Activated naive CD4-positive, alpha-beta T cell treated with anti-CD3 and anti-CD28 coated beads, Interleukin-2, amount 50 U/mL, for 16 hours (primary cell): ENCODE measurements at regions not wholly inside any gene's neighbourhood (a gene's known extent, or its start where the extent isn't known, plus 50 kb on each side); places are given as distances from the start of the nearest gene placed in this dataset.

Source experiments
- DNase-seq: peaks from one replicate; pipeline ENCODE4 v3.0.0-alpha.2; 2020

DNA sequence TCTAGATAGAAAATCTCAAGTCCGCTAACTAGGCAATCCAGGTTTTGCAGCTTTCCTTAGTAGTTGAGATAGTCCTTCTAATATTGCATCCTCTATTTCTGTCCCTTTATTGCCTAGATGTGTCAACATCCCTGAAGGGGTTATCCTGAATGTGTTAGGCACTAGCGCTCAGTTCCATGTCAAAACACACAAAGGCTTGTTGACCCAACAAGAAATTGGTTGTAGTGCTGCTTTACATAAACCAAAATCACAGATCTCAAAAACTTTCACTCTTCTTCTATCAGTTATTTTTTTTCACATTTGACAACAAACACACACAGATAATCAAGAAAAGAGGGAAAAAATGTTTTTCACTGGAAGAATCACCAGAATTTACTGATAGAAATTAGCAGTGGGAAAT, 51.4 kb upstream of the SOX2 start:
- DNase-seq = no peak

DNA sequence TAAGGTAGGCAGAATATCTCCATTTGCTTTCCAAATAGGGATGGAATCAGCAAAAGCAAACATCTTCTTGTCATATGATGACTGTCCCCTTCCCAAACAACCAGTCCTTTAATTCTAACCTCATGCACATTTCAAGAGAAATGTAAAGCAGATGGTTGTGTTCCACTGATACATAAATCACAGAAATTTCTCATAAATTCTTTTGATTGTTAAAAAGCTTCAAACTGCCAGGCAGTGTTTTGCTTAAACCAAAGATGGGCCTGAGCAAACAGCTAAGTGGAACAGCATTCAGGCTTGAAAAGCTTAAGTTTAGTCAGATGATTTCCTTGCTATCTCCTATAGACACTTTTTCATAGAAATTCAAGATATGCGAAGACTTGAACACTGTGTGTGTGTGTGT, 74.3 kb upstream of the SOX2 start:
- no peak for DNase-seq

DNA sequence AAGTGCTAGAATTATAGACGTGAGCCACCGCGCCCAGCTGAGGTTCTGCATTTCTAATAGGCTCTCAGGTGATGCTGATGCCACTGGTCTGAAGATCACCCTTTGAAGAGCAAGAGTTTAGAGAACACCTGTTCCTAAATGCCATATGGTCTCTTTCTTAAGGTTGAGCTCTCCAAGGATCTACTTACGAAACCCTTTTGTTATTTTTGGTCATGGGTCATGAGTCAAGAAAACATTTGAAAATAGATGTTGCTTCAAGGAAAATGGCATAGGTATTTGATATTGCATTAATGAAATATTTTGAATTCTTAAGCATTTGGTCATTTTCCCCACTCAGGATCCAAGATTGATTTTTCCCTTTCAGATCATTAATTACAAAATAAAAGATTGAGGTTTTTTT, 74.7 kb upstream of the SOX2 start:
- DNase-seq = no peak

DNA sequence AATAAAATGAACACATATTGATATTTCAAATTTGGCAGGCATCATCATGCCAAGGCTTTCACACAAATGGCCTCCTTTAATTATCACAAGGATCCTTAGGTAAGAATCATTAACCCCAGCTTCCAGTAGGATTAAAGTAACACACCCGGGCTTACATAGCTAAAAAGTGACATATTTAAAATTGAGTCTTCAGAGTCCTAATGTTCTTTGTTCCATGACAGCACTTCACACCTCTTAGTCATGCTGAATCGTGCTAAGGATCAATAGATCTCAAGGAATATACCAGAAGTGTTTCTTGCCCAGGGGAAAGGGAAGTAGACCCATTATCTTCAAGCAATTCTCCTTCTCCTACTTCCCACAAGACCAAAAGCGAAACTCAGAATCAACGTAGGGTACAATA, 76.6 kb upstream of the SOX2 start:
- DNase-seq = no peak

DNA sequence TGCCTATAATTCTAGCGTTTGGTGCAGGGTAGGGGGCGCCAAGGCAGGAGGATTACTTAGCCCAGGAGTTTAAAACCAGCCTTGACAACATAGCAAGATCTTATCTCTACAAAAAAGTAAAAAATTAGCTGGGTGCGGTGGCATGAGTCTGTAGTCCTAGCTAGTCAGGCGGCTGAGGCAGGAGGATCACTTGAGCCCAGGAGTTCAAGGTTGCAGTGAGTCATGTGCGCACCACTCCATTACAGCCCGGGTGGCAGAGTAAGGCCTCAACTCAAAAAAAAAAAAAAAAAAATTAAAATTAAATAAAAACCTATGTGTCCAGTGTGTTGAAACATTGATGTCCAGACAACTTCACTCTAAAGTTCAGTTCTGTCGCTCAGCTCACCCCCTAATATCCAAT, 78.2 kb upstream of the SOX2 start:
- DNase-seq = no peak

DNA sequence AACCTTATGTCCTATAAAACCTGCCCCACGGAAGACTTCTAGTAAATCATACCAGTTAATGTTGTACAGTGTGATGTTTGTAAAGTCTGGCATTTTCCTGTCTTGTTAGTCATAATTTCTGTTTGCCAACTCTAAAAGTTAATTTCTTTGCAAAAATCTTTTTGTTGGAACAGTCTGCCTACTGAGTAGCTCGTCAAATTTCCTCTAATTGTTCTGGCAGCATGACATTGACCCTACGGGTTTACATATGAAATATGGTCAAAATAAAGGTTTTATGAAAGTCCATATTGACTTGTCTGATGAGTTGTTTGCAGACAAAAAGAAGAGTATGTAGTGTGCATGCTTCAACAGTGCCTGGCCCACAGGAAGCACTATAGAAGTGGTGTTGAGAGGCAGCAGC, 79.8 kb upstream of the SOX2 start:
- no peak for DNase-seq

DNA sequence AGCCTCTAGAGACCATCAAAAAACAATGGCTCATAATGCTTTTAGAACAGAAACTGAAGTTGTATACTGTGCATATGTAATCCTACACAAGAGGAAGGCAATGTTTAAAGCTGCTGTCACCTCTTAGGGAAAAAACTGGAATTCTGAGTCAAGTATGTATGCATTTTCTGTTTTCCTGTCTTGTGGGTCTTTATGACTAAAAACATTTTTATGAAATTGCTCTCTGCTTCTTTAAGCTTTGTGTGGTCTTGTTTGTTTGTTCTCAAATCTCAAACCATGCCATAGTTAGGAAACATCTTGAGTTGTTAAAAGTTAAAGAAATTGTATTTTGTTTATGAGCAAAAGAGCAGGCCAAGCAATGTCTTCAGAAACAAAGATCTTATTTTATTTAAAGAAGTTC, 80.9 kb upstream of the SOX2 start:
- DNase-seq = no peak

DNA sequence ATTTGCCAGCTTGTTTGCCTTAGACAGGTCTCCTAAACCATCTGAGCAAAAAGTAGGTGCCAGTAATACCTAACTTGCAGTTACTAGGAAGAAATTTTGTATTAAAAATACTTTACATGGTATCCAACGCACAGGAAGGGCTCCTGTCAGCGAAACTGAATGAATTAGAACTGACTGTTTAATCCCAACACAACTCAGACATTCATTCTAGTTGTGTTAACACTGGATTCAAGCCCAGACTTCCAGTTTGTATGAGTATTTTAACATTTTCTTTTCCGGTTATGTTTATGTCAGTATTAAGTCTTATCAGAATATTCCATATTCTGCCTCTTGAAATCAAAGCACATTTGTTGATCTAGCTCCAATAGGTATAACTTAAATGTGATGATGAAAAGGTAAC, 82.0 kb upstream of the SOX2 start:
- no peak for DNase-seq

DNA sequence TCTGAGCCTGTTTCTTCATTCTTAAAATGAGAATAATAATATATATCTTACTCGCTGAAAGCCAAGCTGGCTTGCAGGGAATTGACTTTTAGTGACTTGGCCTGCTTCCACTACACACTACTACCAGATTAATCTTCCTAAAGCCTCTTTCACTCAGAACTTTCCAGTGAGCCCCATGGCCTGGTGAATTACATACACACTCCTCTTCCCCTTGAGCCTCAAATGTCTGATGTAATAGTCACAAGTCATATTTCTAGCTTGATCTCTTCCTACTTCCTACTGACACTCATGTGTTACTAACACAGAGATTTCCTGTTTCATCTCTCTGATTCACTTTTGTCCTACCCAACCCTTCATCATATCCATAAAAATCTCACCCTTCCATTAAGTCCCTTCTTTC, 82.7 kb upstream of the SOX2 start:
- DNase-seq = no peak

DNA sequence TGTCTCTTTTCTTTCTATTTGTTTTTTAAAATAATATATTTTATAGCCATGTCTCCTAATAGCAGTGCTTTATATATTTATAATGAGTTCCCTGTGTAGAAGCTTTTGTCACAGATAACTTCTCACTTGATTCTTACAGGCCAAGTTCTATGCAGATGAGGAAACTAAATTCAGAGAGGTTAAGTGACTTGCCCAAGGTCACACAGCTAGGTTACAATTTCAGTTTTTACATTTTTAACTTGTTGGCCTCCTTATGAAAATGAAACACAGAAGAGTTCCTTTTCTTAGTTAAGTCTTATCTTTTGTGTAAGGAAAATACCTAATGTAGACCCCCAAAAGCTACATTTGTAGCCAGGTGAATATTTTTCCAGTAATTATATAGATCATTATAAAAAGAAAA, 83.3 kb upstream of the SOX2 start:
- DNase-seq = no peak

DNA sequence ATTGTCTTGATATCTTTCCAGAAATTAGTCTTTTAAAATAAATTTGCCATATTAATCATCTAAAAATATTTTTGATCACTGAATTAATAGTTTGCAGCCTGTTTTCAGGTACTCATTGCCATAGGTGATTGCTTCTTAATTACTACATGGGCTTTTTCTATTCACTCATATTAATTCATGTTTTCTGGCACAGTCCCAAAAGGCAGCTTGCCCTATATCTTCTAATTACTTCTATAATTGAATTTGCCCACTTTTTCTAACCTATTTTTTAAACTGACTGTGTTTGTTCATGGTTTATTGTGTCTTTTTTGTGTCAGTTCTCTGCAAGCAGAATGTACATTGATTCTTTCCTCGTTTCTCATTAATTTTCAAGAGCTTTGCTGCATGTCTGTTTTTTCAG, 85.7 kb upstream of the SOX2 start:
- DNase-seq = no peak

DNA sequence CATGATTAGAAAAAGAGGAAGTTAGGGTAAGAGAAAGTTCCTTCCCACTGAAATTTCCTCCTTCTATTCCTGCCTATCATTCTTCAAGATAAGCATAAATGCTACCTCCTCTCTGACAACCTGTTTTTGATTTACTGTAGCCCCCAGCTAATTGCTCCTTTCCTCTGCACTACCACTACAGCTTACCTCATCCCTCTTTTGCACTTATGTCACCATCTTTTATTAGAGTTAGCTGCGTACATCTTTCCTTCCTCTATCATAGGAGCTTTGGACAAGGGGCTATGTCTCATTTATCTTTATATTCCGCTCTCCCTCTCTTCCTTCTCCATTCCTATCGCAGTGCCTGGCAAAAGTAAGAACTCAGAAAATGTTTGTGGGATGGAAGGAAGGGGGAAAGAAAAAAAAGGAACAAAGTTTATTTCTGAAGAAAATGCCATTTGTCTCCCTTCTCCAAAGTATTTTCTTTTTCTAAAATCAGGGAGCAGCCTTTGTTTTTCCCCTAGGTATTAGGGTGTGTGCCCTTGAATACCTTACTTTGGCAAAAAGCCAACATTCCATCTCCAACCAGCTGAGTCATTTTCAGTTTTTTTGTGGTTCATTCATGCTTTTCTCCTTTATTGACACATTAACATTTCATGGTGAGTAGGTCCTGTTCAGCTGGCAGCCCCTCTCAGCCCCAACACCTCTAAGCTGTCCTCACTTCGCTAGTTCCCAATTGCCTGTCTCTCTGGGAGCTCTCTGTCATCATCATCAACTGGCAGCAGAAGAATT, 87.6 kb upstream of the SOX2 start:
- no peak for DNase-seq

DNA sequence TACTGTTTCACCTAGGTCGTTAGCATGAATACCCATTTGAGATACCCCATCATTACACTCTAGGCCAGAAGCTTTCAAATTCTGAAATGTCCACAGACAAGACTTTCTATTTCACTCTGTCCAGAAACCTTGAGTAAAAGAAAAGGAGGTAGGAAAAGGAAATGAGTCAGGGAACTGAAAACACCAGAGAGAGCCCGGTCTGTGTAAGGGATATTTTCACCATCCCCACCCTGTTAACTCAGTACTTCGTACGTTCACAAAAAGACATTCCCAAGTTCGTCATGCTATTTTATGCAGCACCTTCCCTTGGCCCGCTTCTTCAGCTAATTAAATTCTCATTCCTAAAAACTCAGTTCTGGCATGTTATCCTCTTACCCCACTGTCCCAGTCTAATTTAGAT, 89.4 kb upstream of the SOX2 start:
- no peak for DNase-seq

DNA sequence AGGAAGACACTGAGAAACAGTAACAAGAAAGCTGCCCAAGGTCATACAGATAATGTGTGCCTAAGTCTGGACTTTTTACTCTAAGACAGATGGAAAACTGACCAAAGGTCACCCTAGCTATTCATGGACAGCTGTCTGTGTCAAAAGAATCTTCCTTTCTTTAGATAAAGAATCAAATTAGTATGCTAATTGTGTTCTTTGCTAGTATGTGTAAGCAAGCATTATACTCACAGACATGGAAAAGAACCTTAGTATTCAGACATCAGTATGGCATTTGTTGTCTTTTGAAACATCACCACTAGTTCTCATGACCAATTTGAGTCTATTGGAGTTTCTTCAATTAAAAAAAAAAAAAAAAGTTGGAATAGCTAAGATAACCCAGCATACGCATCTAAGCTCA, 91.8 kb upstream of the SOX2 start:
- DNase-seq = no peak

DNA sequence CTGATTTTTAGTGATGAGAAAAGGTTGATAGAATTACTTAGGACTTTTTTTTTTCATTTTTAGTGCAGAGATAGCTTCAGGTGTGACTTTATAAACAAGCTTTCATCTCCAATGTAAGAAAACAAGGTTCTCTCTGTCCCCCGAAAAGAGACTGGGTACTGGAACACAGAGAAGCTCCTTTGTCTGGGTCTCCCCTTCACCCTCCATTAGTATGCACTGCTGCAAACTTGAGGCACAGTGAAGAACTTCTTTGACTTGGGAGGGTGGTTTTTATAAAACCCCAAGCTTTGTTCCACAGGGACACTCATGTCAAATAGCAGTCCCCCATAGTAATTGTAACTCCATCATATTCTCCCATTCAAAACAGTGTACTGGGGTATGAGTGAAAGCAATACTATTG, 93.5 kb upstream of the SOX2 start:
- DNase-seq = no peak

DNA sequence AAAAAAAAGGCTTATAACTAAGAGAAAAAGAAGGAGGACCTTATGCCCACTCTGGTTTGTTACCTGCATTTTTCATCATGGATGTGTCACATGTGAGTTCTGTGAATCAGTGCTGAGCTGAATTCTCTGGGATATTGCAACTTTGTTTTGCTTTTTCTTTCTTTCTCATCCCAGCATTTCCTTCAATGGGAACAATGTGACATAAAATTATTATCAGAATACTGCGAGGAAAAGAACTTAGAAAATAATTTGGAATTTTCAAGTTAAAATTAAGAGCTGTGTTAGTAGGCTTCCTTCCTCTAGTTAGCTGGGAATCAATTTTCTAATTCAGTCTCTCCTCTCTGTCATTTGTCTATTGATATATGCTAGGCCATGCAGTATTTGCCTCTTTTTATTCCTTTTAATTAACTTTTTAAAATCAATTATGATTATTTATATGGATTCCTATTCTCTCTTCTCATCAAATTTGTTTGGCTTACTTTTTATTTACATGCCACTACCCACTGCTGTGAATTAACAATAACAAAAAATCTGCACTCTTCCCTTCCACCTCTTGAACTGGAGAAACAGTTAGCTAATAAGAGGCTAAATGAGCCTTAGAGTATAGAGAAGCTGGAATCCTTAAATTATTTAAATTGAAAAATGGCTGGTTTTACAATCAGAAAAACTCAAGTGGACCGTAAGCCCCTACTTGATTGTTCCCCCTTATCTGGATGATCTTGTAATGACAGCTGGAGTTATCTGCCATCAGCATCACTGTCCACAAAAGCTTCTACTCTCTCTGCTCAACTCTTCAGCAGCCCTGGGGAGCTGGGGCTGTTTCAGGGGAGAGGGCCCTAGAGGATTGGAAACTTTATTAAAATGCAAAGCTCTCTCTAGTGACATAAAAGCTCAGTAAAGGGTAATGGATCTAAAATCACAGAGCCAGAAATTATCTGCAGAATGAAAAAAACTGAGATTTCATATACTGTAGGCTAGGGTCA, 95.3 kb upstream of the SOX2 start:
- no peak for DNase-seq

DNA sequence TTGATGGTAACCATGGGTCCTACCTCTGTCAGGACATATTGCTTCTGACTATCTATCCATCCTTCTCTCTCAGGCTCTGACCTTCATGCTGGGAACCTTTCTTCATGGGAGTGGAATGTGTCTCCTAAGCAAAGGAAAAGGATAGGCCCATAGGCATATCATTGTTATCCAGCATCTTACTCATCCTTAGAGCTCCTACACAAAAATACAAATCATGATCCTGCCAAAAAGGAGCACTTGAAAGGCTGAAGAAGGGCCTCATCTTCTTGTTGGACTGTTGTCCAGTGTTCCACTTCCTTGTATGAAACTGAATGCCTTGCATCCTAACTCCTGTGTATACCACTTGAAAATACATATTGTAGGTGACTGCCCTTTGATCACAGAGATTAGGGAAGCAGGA, 96.1 kb upstream of the SOX2 start:
- no peak for DNase-seq

DNA sequence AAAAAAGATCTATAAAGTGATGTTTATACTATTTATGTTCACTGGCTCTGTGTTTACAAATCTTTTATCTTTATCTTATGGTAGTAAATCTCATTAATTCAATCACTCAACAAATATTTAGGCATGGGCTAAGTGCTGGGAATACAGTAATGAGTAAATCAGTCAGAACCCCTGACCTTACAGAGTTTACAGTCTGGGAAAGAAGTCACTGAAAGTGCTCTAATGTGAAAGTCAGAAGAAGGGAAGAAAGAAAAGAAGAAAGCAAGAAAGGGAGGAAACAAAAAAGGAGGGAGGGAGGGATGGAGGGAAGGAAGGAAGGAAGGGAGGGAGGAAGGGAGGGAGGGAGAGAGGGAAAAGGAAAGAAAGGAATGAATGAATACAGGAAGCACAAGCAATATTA, 96.8 kb upstream of the SOX2 start:
- no peak for DNase-seq

DNA sequence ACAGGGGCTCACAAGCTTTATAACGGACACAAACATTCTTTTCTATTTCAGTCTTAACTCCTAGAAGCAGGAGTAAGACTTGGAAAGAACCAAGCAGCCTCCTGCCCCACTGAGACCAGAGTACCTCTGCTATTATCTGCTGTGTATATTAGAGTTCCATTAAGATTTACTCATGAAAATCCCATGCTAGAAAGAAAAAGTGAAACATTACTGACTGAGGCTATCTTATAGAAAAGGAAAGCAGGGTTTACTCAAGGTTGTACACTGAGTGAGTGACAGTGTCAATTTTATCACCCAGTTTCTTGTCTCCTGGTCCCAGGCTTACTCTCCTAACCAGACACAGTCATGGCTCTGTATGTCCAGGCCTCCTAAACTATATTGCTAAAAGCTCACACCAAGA, 97.9 kb upstream of the SOX2 start:
- DNase-seq = no peak

DNA sequence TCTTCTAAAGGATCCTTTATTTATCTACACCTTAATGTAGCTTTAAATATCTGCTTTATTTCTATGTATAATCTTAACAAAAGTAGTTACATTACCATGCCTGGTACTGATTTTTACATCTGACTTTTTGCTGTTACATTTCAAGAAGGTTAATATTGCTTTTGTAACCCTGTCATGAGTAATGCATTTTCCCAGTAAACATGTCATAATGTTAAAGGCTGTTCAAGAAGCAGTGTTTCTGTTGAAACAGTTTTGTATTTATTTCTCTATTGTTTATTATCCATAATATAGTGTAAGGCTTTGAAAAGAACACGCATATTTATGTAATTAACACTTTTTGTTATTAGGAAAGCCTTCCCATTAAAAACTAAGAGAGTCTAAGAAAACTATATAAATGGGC, 98.5 kb upstream of the SOX2 start:
- no peak for DNase-seq

DNA sequence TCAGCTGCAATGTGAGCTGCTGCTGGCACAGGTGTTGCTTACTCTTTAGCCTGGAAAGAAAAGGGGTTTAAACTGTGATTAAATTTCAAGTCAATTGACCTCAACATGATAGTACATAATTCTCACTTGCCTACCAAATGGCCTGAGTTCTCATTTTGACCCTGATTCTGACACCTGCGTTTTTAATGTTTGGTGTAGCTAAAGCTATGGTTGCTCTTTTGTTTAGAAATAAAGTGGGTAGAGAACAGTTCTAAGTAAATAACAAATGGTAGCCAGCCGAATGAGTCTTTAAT, 100.8 kb upstream of the SOX2 start:
- no peak for DNase-seq

DNA sequence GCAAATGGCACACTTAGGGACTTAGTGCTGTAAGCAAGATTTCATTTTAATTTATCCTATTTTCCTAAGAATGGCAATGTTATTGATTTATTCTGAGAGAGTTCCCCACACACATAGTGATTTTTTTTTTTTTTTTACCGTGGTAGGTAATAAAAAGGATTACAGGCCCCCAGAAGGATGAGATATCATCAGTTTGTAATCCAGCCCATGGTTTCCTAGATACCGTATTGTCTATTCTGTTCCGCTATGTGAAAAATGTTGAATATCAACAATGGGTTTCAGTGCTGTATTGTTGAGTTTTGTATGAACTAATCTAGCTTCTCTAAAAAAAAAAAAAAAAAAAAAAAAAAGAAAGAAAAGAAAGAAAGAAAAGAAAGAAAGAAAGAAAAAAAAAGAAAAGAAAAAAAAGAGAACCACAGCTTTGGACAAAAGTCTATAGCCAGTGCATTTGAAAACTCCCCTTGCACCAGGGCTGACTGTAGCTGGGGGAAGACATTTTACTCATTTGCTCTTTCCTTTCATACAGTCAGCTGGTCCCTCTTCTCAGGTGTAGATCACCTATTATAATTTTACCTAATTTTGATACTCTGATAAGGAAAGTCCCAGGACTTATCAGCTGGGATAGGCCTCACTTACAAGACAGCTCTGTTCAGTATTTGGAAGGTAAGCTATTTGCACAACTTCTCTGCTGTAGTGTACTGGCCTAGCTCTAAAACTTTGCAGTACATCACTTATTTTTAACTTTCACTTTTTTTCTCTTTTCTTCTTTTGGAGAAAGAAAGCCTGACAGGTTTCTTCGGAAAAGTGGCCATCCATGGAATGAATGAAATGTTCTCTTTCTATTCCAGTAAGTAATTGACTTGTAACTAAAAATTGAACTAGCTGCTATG, 101.4 kb upstream of the SOX2 start:
- no peak for DNase-seq

DNA sequence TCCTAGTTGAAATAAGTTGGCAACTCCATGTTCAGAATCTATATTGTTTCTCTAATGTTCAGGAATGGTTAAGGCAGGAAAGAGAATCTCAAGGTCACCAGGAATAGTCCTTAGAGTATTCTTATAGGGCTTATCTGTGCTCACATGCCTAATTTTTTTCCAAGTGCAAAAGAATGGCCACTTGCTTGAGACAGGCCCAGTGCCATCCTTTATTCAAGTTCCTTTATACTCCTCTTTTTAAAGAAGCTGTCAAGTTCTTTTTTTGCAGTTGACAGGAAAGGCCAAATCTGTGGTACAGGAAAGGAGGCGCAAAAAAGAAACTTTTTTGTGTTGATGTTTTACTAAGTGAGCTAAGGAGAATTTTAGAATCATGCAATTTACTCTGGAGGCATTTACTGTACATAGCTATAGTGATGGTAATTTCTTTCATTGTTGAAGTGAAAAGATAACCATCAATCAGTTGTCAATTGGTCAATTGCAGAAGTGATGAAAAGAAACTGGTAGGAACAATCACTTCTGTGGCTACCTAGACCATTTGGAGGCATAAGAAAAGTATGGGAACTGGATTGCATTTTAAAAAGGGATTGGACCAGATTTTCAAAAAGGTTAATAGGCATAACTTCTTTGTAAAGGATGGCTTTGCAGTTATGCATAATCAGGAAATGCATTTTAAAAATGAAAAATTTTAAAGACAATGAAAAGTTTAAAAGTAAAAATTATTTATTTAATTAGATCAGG, 102.5 kb upstream of the SOX2 start:
- DNase-seq = no peak
